RKO (cell line): ENCODE measurements at regions not wholly inside any gene's neighbourhood (a gene's known extent, or its start where the extent isn't known, plus 50 kb on each side); places are given as distances from the start of the nearest gene placed in this dataset.

Experiments
- DNase-seq: peaks from one replicate; pipeline ENCODE4 v3.0.0-alpha.2; 2016; ENCODE audit warnings: low spot score

GRCh38 chr14:28695109-28695508 is 71.5 kb upstream of the FOXG1 start:
- no peak for DNase-seq

GRCh38 chr14:28701733-28702132 is 64.9 kb upstream of the FOXG1 start:
- no peak for DNase-seq

DNA sequence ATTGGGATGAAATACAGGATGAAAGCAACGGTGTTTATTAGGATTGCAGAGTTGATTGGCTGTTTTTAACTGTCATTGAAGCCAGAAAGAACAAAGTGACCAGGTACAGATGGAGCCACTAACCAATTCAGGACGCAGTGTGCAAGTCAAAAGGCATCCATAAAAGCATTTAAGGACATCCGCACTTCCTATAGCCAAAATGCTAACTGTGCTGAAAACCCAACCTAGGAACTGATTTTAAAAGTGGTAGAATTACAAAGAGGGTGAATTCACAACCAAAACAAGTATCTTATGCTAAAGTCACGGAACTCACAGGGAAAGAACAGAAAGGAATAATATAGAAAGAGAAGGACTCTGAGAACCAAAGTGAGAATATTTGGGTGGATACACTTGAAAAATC is 63.1 kb upstream of the FOXG1 start:
- no peak for DNase-seq

DNA sequence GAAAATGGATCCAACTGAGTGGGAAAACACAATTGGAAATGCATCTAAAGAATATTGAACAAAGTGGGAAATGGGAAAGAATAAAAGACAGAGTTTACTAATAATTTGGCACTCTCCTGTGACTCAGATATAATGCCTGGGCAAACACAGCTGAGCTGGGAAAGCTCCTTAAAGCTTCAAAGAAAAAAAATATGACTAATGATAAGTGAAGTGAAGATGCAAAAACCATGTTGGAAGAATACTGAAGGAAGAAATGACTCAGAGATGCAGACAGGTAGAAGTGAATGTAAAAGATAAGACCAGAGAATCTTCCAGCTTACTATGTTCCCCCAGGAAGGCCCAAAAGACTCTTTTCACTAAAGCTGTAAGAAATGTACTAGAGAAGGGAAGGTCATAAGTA is 62.4 kb upstream of the FOXG1 start:
- no peak for DNase-seq

- DNase-seq, result no peak
Measured at GRCh38 chr14:28707814-28708213, 58.8 kb upstream of the FOXG1 start.

GRCh38 chr14:28709571-28710305 is 56.8 kb upstream of the FOXG1 start:
- no peak for DNase-seq
